GM23248 (cell line): ENCODE measurements at regions not wholly inside any gene's neighbourhood (a gene's known extent, or its start where the extent isn't known, plus 50 kb on each side); places are given as distances from the start of the nearest gene placed in this dataset.

Source experiments
- EZH2 ChIP-seq: fragments of 200-600 bp; sonication (generic); IDR thresholded peaks from 2 replicates; pipeline ENCODE4 v1.6.1; 2018; ENCODE audit warnings: antibody characterized with exemption, mild to moderate bottlenecking; ENCODE audit not compliant: insufficient read depth, poor library complexity, severe bottlenecking
- EZH2phosphoT487 ChIP-seq: fragments of 200-600 bp; sonication (generic); IDR thresholded peaks from 2 replicates; pipeline ENCODE4 v1.6.1; 2018; ENCODE audit warnings: antibody characterized with exemption, moderate library complexity, mild to moderate bottlenecking, low read depth; ENCODE audit not compliant: insufficient read depth

- no peak for TF ChIP-seq EZH2
- no peak for TF ChIP-seq EZH2phosphoT487
Measured at GRCh38 chr18:22695674-22696073, 237.5 kb upstream of the RBBP8 start.
